H9 (cell line): ENCODE measurements at regions not wholly inside any gene's neighbourhood (a gene's known extent, or its start where the extent isn't known, plus 50 kb on each side); places are given as distances from the start of the nearest gene placed in this dataset.

ENCODE experiments used
- DNase-seq: peaks from one replicate; pipeline ENCODE4 v3.0.0-alpha.2; 2017
- H2AFZ ChIP-seq: one replicate; pipeline ENCODE4 v1.6.1; 2013; ENCODE audit warnings: mild to moderate bottlenecking, low read length, control low read depth, moderate library complexity
- H2AK5ac ChIP-seq: 2 replicates; pipeline ENCODE4 v1.6.1; 2013; ENCODE audit warnings: low read length, control low read depth, mixed read lengths; ENCODE audit not compliant: insufficient read length
- H2BK120ac ChIP-seq: one replicate; pipeline ENCODE4 v1.6.1; 2013; ENCODE audit warnings: low read depth, mild to moderate bottlenecking, low read length, control low read depth, inconsistent platforms; ENCODE audit not compliant: poor library complexity, severe bottlenecking
- H2BK12ac ChIP-seq: 2 replicates; pipeline ENCODE4 v1.6.1; 2013; ENCODE audit warnings: low read length, control low read depth, mixed read lengths, low read depth; ENCODE audit not compliant: insufficient read length
- H2BK15ac ChIP-seq: 2 replicates; pipeline ENCODE4 v1.6.1; 2013; ENCODE audit warnings: low read depth, low read length, control low read depth
- H2BK20ac ChIP-seq: one replicate; pipeline ENCODE4 v1.6.1; 2013; ENCODE audit warnings: low read depth, mild to moderate bottlenecking, low read length, control low read depth, inconsistent platforms; ENCODE audit not compliant: poor library complexity, severe bottlenecking
- H2BK5ac ChIP-seq: 2 replicates; pipeline ENCODE4 v1.6.1; 2013; ENCODE audit warnings: low read length, control low read depth, mixed read lengths; ENCODE audit not compliant: insufficient read length
- H3K14ac ChIP-seq: 2 replicates; pipeline ENCODE4 v1.6.1; 2013; ENCODE audit warnings: low read length, control low read depth; ENCODE audit not compliant: insufficient read depth
- H3K18ac ChIP-seq: 2 replicates; pipeline ENCODE4 v1.6.1; 2013; ENCODE audit warnings: low read depth, mild to moderate bottlenecking, mixed read lengths, low read length, control low read depth; ENCODE audit not compliant: insufficient read length
- H3K23ac ChIP-seq: 2 replicates; pipeline ENCODE4 v1.6.1; 2013; ENCODE audit warnings: low read length, control low read depth, mixed read lengths, low read depth; ENCODE audit not compliant: insufficient read length
- H3K23me2 ChIP-seq: 2 replicates; pipeline ENCODE4 v1.6.1; 2013; ENCODE audit warnings: low read depth, mild to moderate bottlenecking, mixed read lengths, low read length, control low read depth; ENCODE audit not compliant: insufficient read length, poor library complexity, severe bottlenecking
- H3K27ac ChIP-seq: 2 replicates; pipeline ENCODE4 v1.5.1; 2013; ENCODE audit warnings: low read length, control low read depth, mixed read lengths, low read depth; ENCODE audit not compliant: insufficient read length
- H3K27me3 ChIP-seq: 2 replicates; pipeline ENCODE4 v1.6.1; 2013; ENCODE audit warnings: low read length, control low read depth, inconsistent platforms; ENCODE audit not compliant: insufficient read depth
- H3K4ac ChIP-seq: 2 replicates; pipeline ENCODE4 v1.6.1; 2013; ENCODE audit warnings: low read depth, mild to moderate bottlenecking, control low read depth, inconsistent platforms, low read length, moderate library complexity
- H3K4me1 ChIP-seq: 2 replicates; pipeline ENCODE4 v1.6.1; 2013; ENCODE audit warnings: low read length, control low read depth, inconsistent platforms; ENCODE audit not compliant: insufficient read depth
- H3K4me2 ChIP-seq: 2 replicates; pipeline ENCODE4 v1.6.1; 2013; ENCODE audit warnings: low read length, control low read depth, mixed read lengths; ENCODE audit not compliant: insufficient read length, insufficient read depth
- H3K56ac ChIP-seq: 2 replicates; pipeline ENCODE4 v1.6.1; 2013; ENCODE audit warnings: low read depth, mild to moderate bottlenecking, mixed read lengths, low read length, control low read depth; ENCODE audit not compliant: insufficient read length
- H3K79me1 ChIP-seq: 2 replicates; pipeline ENCODE4 v1.6.1; 2013; ENCODE audit warnings: low read depth, mild to moderate bottlenecking, moderate library complexity, low read length, control low read depth, inconsistent platforms; ENCODE audit not compliant: insufficient read depth, poor library complexity, severe bottlenecking
- H3K79me2 ChIP-seq: 2 replicates; pipeline ENCODE4 v1.6.1; 2013; ENCODE audit warnings: low read length, control low read depth, inconsistent platforms; ENCODE audit not compliant: insufficient read depth
- H3K9ac ChIP-seq: 2 replicates; pipeline ENCODE4 v1.6.1; 2013; ENCODE audit warnings: low read length, control low read depth, mixed read lengths; ENCODE audit not compliant: insufficient read length; ENCODE audit errors: extremely low read depth
- H3K9me3 ChIP-seq: one replicate; pipeline ENCODE4 v1.6.1; 2013; ENCODE audit warnings: low read depth, low read length, inconsistent platforms; ENCODE audit not compliant: control insufficient read depth
- H3T11ph ChIP-seq: one replicate; pipeline ENCODE4 v1.6.1; 2013; ENCODE audit warnings: mild to moderate bottlenecking, low read length, control low read depth, inconsistent platforms
- H4K20me1 ChIP-seq: one replicate; pipeline ENCODE4 v1.6.1; 2013; ENCODE audit not compliant: control insufficient read depth, insufficient read length, insufficient read depth
- H4K5ac ChIP-seq: 2 replicates; pipeline ENCODE4 v1.6.1; 2013; ENCODE audit warnings: low read depth, mild to moderate bottlenecking, mixed read lengths, low read length, control low read depth; ENCODE audit not compliant: insufficient read length
- H4K8ac ChIP-seq: replicated peaks from 2 replicates; pipeline ENCODE4 v1.6.1; 2013; ENCODE audit warnings: low read length, control low read depth, mixed read lengths, low read depth; ENCODE audit not compliant: insufficient read length
- H4K91ac ChIP-seq: 2 replicates; pipeline ENCODE4 v1.6.1; 2013; ENCODE audit warnings: low read depth, mild to moderate bottlenecking, moderate library complexity, mixed read lengths, low read length, control low read depth; ENCODE audit not compliant: insufficient read length
- H3K27ac Mint-ChIP-seq, 3 experiments: 2 replicates in 2 of 3; 3 replicates in 1 of 3; pipeline ENCODE4 v1.8.0; 2020 to 2021; ENCODE audit warnings: mixed read lengths in 3 of 3, mild to moderate bottlenecking in 1 of 3, moderate library complexity in 1 of 3
- H3K27me3 Mint-ChIP-seq: 2 replicates; pipeline ENCODE4 v1.8.0; 2021; ENCODE audit warnings: low read depth, mild to moderate bottlenecking, moderate library complexity, mixed read lengths
- H3K36me3 Mint-ChIP-seq, 3 experiments: 2 replicates in 2 of 3; 3 replicates in 1 of 3; pipeline ENCODE4 v1.8.0; 2020 to 2021; ENCODE audit warnings: low read depth in 3 of 3, mixed read lengths in 3 of 3; ENCODE audit not compliant: insufficient read depth in 1 of 3
- H3K4me1 Mint-ChIP-seq, 2 experiments: 2 replicates each; pipeline ENCODE4 v1.8.0; 2020; ENCODE audit warnings: mixed read lengths in 2 of 2
- H3K4me3 Mint-ChIP-seq, 2 experiments: 2 replicates in 1 of 2; 3 replicates in 1 of 2; pipeline ENCODE4 v1.8.0; 2020 to 2021; ENCODE audit warnings: mild to moderate bottlenecking in 2 of 2, mixed read lengths in 2 of 2, moderate library complexity in 1 of 2
- H3K9me3 Mint-ChIP-seq, 2 experiments: 2 replicates in 1 of 2; 3 replicates in 1 of 2; pipeline ENCODE4 v1.8.0; 2020; ENCODE audit warnings: mild to moderate bottlenecking in 2 of 2, mixed read lengths in 2 of 2, moderate library complexity in 1 of 2
- CTCF ChIP-seq: fragments of 200-600 bp; sonication (generic); conservative IDR thresholded peaks from 3 replicates; pipeline ENCODE4 v1.8.0; 2021; ENCODE audit warnings: antibody characterized with exemption, mild to moderate bottlenecking
- WGBS: extraction: QIAGEN DNeasy Blood & Tissue Kit; methylation state at CpG from one replicate; pipeline ENCODE4 v1.1.7; 2013; ENCODE audit warnings: missing lambda C conversion rate, low lambda C conversion rate, mixed read lengths; ENCODE audit not compliant: insufficient read length; ENCODE audit errors: extremely low coverage; 5-methylcytosine and 5-hydroxymethylcytosine counted together

DNA sequence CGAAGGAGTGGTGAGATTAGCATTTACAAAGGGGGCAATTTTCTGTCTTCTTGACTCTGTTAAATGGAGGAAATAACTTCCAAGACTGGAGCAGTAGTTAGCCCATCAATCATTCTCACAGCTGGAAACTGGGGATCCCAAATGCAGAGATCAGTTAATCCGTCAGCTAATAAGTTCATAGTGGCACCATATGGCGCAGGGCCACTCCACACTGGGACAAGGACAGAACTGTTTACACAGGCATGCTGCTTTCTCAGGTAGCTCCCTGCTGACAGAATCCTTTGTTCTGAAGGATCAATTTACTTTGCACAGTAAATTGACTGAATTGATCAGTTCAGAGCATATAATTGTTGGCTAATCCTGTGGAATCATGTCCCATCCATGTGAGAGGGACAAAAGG, 395.7 kb downstream of the TMEM161B start:
- H3K4me1 Mint-ChIP-seq, result peaks cover 8 to 11% of the 10 kb centered on the region in 2 experiments
- no peak overlapping the region for H2AFZ ChIP-seq
- H3K79me1 ChIP-seq, result no peaks in the 10 kb centered on the region
- H3K27me3 ChIP-seq, result no peaks in the 10 kb centered on the region
- no peak overlapping the region for H3K56ac ChIP-seq
- H3K36me3 Mint-ChIP-seq, result no peaks in the 10 kb centered on the region
- no peak overlapping the region for H3K27ac ChIP-seq
- H2BK15ac ChIP-seq, result no peak overlapping the region
- DNase-seq, result no peak
- no peak overlapping the region for H2BK12ac ChIP-seq
- H2BK5ac ChIP-seq, result no peak overlapping the region
- H3K18ac ChIP-seq, result no peak overlapping the region
- H4K91ac ChIP-seq, result no peak overlapping the region
- H3K23me2 ChIP-seq, result no peaks in the 10 kb centered on the region
- H3T11ph ChIP-seq, result no peak overlapping the region
- no peak overlapping the region for H2AK5ac ChIP-seq
- no peaks in the 10 kb centered on the region for H3K79me2 ChIP-seq
- no peaks in the 10 kb centered on the region for H4K20me1 ChIP-seq
- no peak for TF ChIP-seq CTCF
- H4K5ac ChIP-seq, result no peak overlapping the region
- H2BK120ac ChIP-seq, result no peak overlapping the region
- no peaks in the 10 kb centered on the region for H3K9me3 ChIP-seq
- no peak overlapping the region for H3K4me3 Mint-ChIP-seq
- H3K14ac ChIP-seq, result no peak overlapping the region
- H4K8ac ChIP-seq, result no peak overlapping the region
- no peak overlapping the region for H3K4me2 ChIP-seq
- no peaks in the 10 kb centered on the region for H3K27me3 Mint-ChIP-seq
- H2BK20ac ChIP-seq, result no peak overlapping the region
- H3K9ac ChIP-seq, result no peak overlapping the region
- H3K4me1 ChIP-seq, result no peaks in the 10 kb centered on the region
- no peak overlapping the region for H3K4ac ChIP-seq
- H3K27ac Mint-ChIP-seq, result no peak overlapping the region
- no peaks in the 10 kb centered on the region for H3K9me3 Mint-ChIP-seq
- WGBS, result no CpG with 5 or more reads among the region's 3 CpGs
- H3K23ac ChIP-seq, result no peak overlapping the region
